HG03095 (cell line): ENCODE measurements at regions not wholly inside any gene's neighbourhood (a gene's known extent, or its start where the extent isn't known, plus 50 kb on each side); places are given as distances from the start of the nearest gene placed in this dataset.
"Not testable (repeated sequence)": the region's sequence is repeated elsewhere in the genome, so short reads cannot be mapped to it uniquely, and the experiment has no call there.

Source experiments
- ATAC-seq: cut with Tn5 transposase; IDR thresholded peaks from one replicate; pipeline ENCODE4 v1.9.1; 2021; ENCODE audit warnings: moderate library complexity; ENCODE audit not compliant: unreplicated experiment

DNA sequence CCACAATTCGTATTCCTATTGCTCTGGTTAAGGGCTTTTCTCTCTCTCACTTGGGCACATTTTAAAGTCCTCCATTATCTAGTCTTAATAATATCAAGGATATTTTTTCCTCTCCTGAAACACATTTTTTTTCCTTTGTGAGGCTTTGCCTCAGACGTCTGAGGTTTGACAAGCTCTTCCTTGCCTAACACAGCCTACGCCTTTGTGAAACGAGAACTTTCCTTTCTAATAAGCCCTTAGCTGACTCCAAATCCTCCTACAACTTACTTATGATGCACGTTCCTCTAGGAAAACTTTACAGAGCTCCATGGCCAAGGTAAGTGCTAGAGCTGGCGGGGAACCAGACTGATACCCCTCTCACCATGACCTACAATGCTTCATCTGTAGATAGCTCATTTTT is 841.5 kb downstream of the SOCS6 start:
- ATAC-seq = no peak

DNA sequence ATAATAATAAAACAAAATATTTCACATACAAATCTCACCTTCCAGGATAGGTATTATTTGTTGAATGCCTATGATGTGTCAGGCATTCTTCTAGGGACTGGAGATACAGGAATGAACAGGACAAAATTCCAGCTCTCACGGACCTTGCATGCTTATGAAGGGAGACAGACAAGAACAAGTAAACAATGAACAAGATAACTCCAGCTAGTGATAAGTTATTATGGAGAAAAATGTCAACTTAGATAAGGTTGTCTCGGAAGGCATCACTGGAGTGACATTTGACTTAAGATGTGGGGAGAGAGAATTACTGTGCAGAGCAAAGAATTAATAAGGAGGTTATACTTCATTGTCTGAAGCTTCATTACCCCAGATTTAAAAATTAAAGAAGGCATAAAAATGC is 836.7 kb downstream of the SOCS6 start:
- no peak for ATAC-seq

DNA sequence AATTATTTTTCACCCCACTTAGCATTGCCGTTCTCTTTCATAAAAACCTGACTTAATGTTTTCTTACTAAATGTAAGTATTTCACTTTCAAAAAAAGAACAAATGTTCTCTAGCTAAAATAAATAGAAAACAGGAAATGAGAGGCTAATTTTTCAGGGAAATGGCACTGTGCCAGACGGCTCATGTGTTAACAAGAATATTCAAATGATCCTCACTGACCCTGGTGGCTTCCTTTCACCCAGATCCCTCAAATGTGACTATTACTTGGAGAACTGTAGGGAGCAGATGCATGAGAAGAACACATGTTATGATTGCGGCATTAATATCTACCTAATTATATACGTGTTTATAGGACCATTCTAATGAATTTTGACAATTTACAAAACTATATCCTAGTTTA is 827.7 kb downstream of the SOCS6 start:
- ATAC-seq = no peak

DNA sequence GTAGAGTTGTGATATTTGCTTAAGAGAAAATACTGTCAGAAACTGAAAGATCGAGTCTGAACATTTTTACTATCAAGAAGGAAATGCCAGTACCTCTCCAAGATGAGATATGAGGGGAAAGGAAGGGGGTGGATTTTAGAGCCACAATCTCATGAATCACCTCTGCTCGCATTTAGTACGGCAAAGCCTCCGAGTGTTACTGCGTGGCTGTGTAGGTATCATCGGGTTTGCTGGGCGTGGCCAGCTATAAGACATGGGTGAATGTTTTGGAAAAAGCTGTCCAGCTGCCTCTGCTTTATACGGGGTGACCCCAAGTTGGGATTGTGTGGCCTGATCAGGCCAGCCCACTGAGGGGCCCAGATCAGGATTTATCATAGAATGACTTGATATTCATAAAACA is 826.4 kb downstream of the SOCS6 start:
- ATAC-seq = no peak

DNA sequence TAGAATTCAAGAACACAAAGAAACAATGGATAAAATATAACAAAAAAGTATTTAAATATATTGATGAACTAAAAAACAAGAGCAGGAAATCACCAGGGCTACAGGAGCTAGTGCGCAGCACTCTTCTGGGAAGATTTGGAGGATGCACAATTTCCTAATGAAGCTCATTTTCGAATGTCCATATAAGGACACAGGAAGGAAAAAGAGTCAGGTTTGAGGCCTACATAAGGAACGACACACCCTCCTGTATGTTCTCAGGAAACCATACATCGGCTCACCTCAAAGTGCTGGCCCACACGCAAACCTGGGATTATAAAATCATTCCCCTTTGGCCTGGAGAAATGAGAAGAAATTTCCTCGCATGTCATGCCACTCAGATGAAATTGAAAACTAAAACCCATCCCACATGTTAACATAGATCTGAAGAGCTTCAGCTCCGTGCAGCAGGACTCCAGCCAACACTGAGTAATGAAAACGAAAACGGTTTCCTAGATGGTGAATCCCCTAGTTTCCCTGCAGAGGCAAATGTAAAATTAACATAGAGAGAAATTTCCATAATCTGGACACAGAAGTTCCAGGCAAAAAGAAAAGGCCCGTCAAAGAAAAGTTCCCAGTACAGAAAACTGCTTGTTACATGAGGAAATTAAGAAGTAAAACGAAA is 825.8 kb downstream of the SOCS6 start:
- no peak for ATAC-seq

DNA sequence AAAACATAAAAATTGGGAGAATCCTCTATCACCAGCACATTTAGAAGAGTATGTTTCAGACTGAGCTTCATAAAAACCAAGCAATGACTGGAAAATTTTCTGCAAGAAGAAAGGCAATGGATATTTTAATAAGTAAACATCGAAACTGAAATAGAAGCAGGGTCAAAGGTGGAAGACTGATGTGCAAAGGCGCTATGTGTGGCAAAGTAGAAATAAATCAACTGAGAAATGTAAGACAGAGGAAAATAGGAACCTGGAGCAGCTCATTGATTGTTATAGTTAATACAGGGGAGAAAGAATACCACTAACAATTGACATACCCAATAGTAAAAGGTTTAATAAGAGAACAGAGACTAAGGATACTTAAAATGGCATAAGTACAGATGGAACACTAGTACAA is 818.4 kb downstream of the SOCS6 start:
- ATAC-seq = no peak

DNA sequence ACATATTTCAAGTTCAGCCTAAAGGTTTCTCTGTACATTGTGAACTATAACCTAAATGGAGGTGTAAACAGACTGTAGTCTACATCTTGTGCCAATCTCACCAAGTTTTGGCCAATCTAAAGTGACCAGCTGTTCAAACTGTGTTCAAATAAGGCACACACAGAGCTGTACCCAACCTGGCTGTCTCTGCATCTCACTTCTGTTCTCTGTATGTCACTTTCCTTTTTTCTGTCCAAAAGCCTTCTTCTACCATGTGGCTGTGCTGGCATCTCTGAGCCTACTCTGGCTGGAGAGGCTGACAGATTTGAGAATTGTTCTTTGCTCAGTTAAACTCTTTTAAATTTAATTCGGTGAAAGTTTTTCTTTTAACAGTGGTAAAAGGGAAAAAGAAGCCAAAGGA is 817.9 kb downstream of the SOCS6 start:
- ATAC-seq = no peak

DNA sequence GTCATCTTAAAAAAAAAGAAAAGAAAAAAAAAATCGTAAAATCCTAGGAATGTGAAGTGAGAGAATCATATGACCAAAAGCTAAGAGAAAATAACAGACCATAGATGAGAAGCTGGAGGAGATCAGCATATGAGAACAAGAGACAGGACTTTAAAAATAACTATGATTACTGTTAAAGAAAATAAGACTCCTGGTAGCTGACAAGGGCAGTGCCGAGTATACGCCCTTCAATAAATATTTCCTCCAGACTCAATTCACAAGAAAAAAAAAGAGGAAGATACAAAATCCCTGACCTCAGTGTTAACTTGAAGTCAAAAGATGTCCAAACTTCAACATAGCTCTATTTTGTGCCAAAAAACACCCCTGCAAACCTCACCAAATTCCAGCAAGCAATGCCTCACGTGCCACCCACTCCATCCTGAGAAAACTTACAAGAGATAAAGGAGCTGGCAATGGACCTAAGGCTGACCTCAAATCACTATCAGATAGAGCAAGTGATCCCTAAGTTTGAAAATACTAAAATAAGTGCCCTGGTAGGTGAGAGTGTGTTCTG is 817.2 kb downstream of the SOCS6 start:
- no peak for ATAC-seq

DNA sequence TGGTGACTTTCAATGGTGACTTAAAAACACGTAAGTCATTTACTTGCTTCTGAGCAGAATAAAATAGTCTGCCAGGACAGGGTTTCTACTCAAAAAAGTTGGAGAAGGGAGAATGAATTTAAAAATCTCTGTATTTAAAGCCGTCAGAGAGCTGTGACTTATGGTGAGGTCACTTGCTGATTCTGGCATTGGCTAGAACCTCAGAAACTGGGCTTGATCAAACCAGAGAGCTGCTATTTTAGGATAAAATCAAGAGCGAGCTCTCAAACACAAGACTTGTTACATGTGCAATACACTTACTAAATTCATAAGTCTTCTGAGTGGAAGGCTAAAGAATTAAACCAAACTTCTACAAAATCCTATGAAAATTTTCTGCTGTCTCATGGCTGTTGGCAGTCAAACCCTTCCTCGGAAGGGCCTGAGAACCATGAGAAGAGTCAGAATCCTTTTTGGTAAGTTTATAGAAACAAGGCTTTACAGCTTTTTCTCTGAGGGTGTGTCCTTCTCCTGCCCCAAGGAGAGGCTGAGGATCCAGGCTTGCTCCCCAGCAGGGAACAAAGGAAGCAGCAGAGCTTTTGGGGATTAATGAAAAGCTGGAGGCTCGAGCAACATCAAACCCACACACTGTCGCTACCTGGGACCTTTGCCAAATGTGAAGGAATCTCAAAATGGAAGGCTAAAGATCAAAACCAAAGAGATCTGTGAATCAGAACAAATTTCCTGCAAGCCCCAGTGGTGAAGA is 816.4 kb downstream of the SOCS6 start:
- no peak for ATAC-seq

DNA sequence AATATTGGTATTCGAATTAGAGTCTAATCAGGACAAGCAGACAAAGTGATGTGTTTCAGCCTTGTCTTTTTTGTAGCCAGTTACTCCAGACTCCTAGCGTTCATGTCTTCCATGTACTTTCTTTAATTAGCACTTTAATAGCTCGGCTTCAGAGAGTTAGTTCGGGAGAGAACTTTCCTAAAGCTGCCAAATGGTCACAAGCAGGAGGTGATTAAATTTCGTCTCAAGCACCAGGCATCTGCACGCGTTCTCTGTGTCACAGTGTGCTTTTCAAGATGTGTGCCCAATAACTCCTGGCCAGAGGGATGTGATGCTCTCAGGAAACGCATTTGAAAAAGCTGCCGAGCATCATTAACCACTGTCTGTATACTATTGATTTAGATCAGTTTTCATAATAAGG is 790.8 kb downstream of the SOCS6 start:
- ATAC-seq = no peak

DNA sequence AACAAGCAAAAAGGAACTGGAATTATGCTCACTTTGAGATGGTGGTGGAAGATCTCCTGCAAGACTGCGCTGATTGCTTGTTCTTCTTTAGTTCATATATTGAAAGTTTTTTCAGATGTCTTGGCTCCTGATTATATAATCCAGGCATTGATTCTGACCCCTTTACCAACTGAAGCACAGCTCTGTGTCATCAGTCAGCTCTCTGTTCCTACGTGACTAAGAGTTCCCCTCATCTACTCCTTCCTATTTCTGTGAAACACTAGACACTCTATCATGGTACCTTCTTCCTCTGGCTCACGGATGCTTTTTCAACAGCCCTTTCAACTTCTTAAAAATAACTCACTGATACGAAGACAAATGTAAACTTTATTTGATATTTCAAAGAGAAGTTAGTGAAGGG is 788.6 kb downstream of the SOCS6 start:
- no peak for ATAC-seq

DNA sequence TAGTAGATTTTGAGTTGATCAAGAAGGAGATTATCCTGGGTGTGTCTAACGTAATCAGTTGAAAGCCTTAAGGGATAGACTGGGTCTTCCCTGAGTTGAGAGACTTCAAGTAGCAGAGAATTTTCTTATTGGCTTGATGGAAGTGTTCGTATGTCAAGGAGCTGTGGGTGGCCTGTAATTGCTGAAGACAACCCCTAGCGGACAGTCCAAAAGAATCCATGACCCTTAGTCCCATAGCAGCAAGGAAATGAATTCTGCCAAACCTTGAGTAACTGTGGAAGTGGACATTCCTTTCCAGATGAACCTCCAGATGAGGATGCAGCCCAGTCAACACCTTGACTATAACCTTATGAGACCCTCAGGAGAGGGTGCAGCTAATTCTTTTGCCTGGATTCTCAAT is 786.3 kb downstream of the SOCS6 start:
- ATAC-seq = no peak

DNA sequence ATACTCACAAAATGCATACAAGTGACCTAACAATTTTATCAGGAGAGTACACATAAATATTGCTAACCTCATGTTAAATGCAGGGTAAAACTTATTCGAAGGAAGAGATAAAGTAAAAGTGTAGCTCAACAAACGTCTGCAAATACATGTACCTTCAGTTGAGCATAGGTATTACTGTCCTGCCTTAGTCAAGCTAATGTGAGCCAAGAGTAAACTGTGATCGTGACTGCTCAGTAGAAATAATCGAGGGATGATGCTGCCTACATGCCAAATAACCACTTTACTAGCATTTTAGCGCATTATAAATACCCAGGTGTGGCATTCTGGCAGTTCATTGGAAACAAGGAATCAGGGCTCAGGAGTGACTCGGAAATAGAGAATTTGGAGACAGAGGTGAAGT is 779.5 kb downstream of the SOCS6 start:
- ATAC-seq = no peak

DNA sequence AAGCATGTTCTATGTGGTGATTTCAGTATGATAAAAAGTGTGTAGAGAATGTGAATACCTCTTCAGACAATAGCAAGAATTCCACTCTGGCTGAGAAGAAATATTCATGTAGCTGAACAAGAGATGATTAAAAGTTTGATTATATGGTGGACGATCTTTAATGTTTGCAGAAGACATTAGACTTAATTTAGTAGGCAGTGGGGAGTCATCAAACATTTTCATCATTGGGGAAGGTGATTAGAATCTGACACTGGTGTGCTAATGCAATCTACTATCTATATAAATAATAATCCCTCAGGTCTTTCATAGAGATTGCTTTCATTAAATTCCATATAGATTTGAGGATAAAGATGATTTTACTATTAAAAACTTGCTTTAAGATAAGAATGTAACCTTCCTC is 761.0 kb downstream of the SOCS6 start:
- ATAC-seq = no peak

DNA sequence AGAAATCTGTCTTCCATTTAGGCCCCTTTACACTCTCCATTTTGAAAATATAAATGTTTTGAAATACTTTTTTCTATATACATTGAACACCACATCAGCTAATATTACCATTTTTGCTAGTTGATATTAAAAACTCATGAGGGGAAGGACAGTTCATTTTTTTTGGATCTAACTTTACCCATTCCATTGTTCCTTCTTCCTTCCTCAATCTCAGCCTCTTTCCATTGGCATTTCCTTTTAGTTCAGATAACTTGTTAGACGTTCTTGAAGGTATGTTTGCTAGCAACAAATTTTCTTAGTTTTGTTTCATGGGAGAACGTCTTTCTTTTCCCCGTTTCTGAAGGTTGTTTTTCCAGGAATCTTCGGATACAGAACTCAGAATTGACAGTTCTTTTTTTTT is 759.0 kb downstream of the SOCS6 start:
- ATAC-seq = no peak

DNA sequence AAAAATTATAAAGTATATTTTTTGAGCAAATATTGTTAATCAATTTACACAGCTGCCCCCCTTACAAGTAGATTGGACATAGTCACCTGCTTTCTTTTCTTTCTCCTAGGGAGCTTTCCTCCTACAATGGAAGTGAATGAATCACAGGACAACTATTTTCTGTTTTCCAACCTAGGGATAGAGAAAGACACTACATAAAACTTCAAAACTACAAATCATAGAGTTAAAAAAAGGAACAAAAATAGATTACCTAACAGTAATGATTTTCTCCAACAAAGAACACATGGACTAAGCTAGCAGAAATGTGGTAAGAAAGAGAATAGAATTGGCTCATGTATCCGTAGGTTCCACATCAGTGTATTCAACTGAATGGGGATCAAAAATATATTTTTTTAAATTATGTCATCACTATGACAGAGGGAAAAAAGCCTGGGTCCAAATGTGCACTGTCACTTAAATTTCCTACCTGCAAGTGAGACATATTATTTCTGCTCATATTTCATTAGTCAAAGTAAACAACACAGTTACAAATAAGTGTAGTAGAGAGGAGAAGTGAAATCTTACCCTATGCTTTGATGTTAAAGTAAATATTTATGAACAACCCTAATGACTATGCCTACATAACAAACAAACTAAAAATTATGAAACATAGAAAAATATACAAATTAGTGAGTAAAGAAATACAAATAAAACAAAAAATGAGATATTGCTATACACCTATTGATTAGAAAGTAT is 756.7 kb downstream of the SOCS6 start:
- no peak for ATAC-seq

DNA sequence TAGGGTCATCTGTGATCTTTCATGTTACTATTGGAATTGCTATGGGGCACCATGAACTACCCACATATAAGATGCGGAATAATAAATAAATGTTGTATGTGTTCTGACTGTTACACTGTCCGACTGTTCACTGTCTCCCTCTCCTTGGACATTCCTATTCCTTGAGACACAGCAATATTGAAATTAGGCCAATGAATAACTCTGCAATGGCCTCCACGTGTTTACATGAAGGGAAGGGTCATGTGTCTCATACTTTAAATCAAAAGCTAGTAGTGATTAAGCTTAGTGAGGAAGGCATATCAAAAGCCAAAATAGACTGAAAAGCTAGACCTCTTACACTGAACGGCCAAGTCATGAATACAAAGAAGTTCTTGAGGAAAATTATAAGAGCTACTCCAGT is 751.3 kb downstream of the SOCS6 start:
- no peak for ATAC-seq

DNA sequence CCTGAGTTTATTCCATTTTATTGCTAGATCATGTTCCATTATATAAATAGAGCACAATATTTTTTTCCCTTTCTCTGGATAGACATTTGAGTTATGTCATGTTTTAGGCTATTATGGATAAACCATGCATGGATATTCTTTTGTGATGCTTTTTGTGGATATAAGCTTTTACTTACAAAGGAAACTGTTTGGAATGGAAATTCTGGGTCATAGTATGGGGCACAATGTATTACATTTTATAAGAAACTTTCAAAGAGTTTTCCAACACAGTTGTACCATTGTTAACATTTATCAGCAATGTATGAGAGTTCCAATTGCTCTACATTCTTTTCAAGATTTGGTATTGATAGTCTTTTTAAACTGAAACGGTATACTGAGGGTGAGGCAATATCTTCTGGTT is 749.4 kb downstream of the SOCS6 start:
- ATAC-seq = no peak

DNA sequence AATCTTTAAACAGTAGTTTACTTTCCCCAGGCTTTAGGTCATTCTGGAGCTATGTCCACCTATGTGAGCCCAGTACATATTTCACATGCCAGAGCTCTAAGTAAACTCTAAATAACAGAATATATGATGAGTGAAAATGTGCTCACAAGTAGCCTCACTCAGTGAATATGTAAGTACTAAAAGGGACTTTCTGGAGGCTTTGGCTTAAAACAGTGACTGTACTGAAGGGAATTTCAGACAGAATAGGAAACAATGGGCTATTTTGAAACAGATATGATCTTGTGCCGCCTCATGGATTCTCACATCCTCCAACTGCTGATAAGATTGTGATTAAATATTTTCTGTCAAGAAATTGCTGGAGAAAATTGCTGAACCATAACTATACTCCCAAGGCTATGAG is 747.9 kb downstream of the SOCS6 start:
- ATAC-seq = no peak

DNA sequence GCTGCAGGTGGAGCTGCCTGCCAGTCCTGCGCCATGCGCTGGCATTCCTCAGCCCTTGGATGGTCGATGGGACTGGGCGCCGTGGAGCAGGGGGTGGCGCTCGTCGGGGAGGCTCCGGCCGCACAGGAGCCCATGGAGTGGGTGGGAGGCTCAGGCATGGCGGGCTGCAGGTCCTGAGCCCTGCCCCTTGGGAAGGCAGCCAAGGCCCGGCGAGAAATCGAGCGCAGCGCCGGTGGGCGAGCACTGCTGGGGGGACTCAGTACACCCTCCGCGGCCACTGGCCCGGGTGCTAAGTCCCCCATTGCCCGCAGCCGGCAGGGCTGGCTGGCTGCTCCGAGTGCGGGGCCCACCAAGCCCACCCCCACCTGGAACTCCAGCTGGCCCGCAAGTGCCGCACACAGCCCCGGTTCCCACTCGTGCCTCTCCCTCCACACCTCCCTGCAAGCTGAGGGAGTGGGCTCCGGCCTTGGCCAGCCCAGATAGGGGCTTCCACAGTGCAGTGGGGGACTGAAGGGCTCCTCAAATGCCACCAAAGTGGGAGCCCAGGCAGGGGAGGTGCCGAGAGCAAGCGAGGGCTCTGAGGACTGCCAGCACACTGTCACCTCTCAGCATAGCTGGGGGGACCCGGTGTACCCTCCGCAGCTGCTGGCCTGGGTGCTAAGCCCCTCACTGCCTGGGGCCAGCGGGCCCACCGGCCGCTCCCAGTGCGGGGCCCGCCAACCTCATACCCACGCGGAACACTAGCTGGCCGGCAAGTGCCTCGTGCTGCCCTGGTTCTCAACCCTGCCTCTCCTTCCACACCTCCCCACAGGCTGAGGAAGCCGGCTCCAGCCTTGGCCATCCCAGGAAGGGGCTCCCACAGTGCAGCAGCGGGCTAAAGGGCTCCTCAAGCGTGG is 742.7 kb downstream of the SOCS6 start:
- not testable (repeated sequence) for ATAC-seq

DNA sequence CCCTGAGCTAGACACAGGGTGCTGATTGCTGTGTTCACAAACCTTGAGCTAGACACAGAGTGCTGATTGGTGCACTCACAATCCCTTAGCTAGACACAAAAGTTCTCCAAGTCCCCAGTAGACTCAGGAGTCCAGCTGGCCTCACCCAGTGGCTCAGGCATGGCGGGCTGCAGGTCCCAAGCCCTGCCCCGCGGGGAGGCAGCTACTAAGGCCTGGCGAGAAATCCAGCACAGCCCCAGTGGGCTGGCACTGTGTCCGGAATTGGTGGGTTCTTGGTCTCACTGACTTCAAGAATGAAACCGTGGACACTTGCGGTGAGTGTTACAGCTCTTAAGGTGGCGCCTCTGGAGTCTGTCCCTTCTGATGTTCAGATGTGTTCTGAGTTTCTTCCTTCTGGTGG is 741.2 kb downstream of the SOCS6 start:
- not testable (repeated sequence) for ATAC-seq
